GDM1 (cell line): ENCODE measurements at regions not wholly inside any gene's neighbourhood (a gene's known extent, or its start where the extent isn't known, plus 50 kb on each side); places are given as distances from the start of the nearest gene placed in this dataset.
"Not testable (repeated sequence)": the region's sequence is repeated elsewhere in the genome, so short reads cannot be mapped to it uniquely, and the experiment has no call there.

ENCODE experiments used
- DNase-seq: peaks from one replicate; lab custom pipeline; 2025; lab: John Stamatoyannopoulos, UW

GRCh38 chr2:65789923-65790675 lies 357.7 kb upstream of the SPRED2 start:
- no peak for DNase-seq

DNA sequence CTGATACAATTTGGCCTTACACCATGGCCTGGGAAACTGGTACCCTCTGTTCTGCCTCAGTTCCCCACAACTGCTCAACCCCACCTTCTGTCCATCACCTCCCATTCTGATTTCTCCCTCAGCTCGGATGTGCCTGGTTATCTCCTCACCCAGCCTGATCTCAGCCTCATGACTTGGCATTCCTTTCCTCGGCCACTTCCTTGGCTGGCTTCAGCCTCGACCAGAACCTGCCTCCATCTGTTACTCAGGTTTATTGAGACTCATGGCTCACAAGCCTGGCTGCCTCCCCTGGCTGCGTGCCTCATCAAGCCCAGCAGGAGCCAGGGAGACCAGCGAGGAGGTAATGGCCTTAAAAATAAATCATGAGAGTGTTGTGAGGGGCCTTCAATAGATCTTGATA lies 356.2 kb upstream of the SPRED2 start:
- no peak for DNase-seq

DNA sequence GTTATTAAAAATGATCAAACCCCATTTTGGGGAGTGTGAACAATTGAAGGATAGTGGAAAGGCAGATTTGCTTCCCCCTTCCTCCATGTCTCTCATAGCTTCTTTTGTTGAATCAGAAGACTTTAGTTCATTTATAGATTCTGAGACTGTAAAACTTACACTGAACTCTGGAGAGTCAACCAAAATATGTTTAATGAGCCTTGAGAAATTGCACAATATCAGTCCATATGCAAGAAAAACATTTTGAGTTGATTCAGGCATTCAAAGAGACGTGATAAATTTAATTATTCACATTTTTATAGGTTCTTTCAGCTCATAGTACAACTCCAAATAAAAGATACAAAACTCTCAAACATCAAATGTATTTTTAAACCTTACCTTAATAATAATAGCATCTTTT lies 354.4 kb upstream of the SPRED2 start:
- no peak for DNase-seq

GRCh38 chr2:65786007-65786717 lies 353.8 kb upstream of the SPRED2 start:
- DNase-seq, result no peak

- no peak for DNase-seq
Observed at GRCh38 chr2:65782996-65783650, 350.7 kb upstream of the SPRED2 start.

- DNase-seq, result no peak
Observed at GRCh38 chr2:65782186-65782585, 349.8 kb upstream of the SPRED2 start.

- no peak for DNase-seq
Observed at GRCh38 chr2:65781756-65782155, 349.4 kb upstream of the SPRED2 start.

- DNase-seq, result no peak
Observed at GRCh38 chr2:65779021-65779420, 346.6 kb upstream of the SPRED2 start.

DNA sequence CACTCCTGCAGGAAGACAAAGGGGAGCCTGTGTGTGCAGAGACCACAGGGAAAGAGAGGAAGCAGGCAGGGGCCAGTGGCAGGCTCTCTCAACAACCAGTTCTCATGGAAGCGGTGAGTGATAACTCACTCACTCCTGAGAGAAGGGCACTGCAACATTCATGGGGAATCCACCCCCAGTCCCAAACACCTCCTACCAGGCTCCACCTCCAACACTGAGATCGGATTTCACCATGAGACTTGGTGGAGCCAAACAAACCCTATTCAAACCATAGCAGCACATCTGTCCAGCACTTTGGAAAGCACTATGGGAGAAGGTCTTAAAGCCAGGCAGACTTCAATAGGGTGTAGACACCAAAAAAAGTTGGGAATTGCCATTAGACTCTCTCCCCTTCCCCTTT lies 345.7 kb upstream of the SPRED2 start:
- no peak for DNase-seq

DNA sequence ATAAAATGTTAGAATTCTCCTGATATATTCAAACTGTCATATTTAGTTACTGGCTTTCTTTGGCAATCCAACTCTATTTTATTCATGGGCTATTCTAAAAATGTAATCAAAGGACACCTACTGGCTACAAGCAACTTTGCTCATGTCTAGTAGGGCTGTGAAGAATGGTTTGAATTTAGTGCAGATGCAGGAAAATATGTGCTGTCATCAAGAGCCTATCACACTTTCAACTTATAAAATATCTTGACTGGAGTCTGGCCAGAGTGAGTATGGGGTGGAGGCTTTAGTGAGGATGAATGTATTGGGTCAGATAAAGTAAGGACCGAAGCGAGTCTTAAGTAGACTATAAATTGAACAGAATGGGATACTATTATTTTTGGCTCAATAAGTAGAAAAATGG lies 343.4 kb upstream of the SPRED2 start:
- no peak for DNase-seq

GRCh38 chr2:65767946-65768345 lies 335.5 kb upstream of the SPRED2 start:
- no peak for DNase-seq

GRCh38 chr2:65766768-65767267 lies 334.4 kb upstream of the SPRED2 start:
- no peak for DNase-seq

GRCh38 chr2:65765376-65765775 lies 333.0 kb upstream of the SPRED2 start:
- no peak for DNase-seq

DNA sequence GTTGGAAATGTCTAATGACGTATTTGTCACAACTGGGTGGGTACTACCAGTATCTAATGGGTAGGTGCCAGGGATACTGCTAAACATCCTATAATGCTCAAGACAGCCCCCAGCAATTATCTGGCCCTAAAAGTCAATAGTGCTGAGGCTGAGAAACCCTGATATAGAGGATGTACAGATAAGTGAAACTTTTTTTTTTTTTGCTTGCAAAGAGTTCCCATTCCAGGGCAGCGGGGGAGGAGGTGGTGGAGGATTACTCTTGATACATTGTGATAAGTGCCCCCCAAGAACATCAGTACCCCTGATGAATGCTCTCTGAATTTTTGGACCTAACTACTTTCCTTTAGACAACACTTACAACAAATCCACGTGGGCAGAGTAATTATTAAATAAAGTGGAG lies 329.7 kb upstream of the SPRED2 start:
- DNase-seq, result no peak

- DNase-seq, result no peak
Observed at GRCh38 chr2:65754219-65754618, 321.8 kb upstream of the SPRED2 start.

- no peak for DNase-seq
Observed at GRCh38 chr2:65751408-65751807, 319.0 kb upstream of the SPRED2 start.

GRCh38 chr2:65749545-65749944 lies 317.1 kb upstream of the SPRED2 start:
- DNase-seq, result no peak

DNA sequence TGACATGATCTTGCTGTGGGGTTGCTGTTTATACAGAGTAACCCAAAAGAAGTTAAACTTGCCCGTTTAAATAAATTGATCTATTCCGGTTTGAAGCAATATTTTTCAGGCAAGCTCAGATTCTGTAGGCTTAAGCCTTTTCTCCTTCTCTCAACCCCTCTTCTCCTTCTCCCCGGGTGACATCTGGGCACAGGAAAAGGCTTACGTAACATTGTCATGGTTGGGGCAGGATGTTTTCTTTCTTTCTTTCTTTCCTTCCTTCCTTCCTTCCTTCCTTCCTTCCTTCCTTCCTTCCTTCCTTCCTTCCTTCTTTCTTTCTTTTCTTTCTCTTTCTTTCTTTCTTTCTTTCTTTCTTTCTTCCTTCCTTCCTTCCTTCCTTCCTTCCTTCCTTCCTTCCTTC lies 315.5 kb upstream of the SPRED2 start:
- DNase-seq, result not testable (repeated sequence)

GRCh38 chr2:65746931-65747675 lies 314.7 kb upstream of the SPRED2 start:
- no peak for DNase-seq

- DNase-seq, result no peak
Observed at GRCh38 chr2:65744477-65745200, 312.2 kb upstream of the SPRED2 start.

DNA sequence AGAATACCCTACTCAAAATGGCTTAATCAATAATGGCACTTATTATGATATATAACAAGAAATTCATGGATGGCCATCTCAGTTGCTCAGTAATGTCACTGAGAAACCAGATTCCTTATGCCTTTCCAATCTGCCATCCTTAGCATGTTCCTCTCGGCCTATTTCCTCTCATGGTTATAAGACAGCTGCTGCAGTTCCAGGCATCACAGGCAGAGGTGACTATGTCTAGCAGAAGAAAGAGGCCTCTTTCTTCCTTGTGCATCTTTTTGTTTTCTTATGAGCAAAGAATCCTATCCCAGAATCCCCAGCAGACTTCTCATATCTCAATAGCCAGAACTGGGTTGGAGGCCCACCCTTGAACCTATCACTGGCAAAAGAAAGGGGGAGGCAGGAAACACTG lies 310.6 kb upstream of the SPRED2 start:
- no peak for DNase-seq

- DNase-seq, result no peak
Observed at GRCh38 chr2:65739927-65740326, 307.5 kb upstream of the SPRED2 start.
